IMR-90 (cell line): ENCODE measurements at regions not wholly inside any gene's neighbourhood (a gene's known extent, or its start where the extent isn't known, plus 50 kb on each side); places are given as distances from the start of the nearest gene placed in this dataset.

ENCODE experiments used
- MAFK ChIP-seq: IDR thresholded peaks from 2 replicates; pipeline ENCODE4 v1.6.1; 2012; ENCODE audit warnings: low read depth, low read length, improper control_type of control experiment
- MXI1 ChIP-seq: IDR thresholded peaks from 2 replicates; pipeline ENCODE4 v1.6.1; 2012; ENCODE audit warnings: low read depth, mild to moderate bottlenecking, low read length, moderate library complexity, borderline replicate concordance
- POLR2A ChIP-seq: IDR thresholded peaks from 2 replicates; pipeline ENCODE4 v1.6.1; 2012; ENCODE audit warnings: mild to moderate bottlenecking, low read depth, low read length
- RAD21 ChIP-seq: IDR thresholded peaks from 2 replicates; pipeline ENCODE4 v1.6.1; 2012; ENCODE audit warnings: low read length, improper control_type of control experiment
- RCOR1 ChIP-seq: IDR thresholded peaks from 2 replicates; pipeline ENCODE4 v1.6.1; 2012; ENCODE audit warnings: mild to moderate bottlenecking, low read length, improper control_type of control experiment; ENCODE audit not compliant: insufficient replicate concordance
- TF ChIP-seq, protein P1 (sequence below): conservative IDR thresholded peaks from 2 replicates; pipeline ENCODE4 v1.5.1; 2012; ENCODE audit warnings: mild to moderate bottlenecking, low read depth, low read length, improper control_type of control experiment

DNA sequence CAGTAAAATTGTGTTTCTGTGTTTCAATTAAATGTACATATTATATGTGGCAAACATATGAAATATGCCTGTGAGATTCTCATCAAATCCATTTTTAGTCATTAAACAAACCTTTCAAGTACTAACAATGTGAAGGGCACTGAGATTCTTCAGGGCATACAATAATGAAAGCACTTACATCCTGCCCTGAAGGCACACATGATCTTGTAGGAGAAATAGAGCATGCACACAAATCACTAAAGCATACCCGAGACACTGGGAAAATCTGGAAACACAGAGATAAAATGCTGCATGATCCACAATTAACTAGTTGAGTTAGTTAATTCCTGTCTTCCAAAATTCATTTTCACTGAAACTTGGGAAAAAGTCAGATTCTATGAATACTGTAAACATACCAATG, 810.5 kb upstream of the NECTIN3 start:
- TF ChIP-seq, protein P1, sequence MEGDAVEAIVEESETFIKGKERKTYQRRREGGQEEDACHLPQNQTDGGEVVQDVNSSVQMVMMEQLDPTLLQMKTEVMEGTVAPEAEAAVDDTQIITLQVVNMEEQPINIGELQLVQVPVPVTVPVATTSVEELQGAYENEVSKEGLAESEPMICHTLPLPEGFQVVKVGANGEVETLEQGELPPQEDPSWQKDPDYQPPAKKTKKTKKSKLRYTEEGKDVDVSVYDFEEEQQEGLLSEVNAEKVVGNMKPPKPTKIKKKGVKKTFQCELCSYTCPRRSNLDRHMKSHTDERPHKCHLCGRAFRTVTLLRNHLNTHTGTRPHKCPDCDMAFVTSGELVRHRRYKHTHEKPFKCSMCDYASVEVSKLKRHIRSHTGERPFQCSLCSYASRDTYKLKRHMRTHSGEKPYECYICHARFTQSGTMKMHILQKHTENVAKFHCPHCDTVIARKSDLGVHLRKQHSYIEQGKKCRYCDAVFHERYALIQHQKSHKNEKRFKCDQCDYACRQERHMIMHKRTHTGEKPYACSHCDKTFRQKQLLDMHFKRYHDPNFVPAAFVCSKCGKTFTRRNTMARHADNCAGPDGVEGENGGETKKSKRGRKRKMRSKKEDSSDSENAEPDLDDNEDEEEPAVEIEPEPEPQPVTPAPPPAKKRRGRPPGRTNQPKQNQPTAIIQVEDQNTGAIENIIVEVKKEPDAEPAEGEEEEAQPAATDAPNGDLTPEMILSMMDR, result no peak
- no peak for TF ChIP-seq POLR2A
- TF ChIP-seq RAD21, result no peak
- no peak for TF ChIP-seq MXI1
- no peak for TF ChIP-seq RCOR1
- no peak for TF ChIP-seq MAFK
